ENCODE measurements at regions not wholly inside any gene's neighbourhood (a gene's known extent, or its start where the extent isn't known, plus 50 kb on each side); places are given as distances from the start of the nearest gene placed in this dataset.

DNA sequence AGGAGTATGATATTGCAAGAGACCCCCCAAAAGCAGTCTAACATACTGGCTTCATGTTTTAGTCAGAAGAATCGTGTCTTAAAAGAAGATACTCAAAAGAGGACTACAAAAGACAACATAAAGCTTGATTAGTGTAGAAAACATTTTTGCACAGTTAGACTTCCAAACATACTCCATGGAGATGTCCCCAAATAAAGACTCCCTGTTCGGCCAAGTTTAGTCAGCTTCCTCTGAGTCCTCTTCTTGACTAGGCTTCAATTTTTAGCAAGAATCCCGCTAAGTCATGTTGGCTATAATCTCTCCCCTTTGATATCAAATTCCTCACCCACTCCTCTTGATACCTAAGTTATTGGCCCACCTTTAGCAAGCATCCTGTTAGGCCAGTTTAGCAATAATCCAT is 298.0 kb downstream of the RMST start:
- TF ChIP-seq, protein P1, sequence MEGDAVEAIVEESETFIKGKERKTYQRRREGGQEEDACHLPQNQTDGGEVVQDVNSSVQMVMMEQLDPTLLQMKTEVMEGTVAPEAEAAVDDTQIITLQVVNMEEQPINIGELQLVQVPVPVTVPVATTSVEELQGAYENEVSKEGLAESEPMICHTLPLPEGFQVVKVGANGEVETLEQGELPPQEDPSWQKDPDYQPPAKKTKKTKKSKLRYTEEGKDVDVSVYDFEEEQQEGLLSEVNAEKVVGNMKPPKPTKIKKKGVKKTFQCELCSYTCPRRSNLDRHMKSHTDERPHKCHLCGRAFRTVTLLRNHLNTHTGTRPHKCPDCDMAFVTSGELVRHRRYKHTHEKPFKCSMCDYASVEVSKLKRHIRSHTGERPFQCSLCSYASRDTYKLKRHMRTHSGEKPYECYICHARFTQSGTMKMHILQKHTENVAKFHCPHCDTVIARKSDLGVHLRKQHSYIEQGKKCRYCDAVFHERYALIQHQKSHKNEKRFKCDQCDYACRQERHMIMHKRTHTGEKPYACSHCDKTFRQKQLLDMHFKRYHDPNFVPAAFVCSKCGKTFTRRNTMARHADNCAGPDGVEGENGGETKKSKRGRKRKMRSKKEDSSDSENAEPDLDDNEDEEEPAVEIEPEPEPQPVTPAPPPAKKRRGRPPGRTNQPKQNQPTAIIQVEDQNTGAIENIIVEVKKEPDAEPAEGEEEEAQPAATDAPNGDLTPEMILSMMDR (IDR thresholded peaks at IDR 0.05), result no peak
- TF ChIP-seq POLR2A (IDR thresholded peaks at IDR 0.05), result no peak

Data from tibial nerve (tissue), 3 donors.